PC-9 (cell line): ENCODE measurements at regions not wholly inside any gene's neighbourhood (a gene's known extent, or its start where the extent isn't known, plus 50 kb on each side); places are given as distances from the start of the nearest gene placed in this dataset.

Source experiments
- CTCF ChIP-seq: fragments of 200-600 bp; sonication (generic); conservative IDR thresholded peaks from 2 replicates; pipeline ENCODE4 v1.6.1; 2017; ENCODE audit warnings: mixed run types, antibody characterized with exemption, mild to moderate bottlenecking, moderate library complexity
- EZH2 ChIP-seq: fragments of 200-600 bp; sonication (generic); IDR thresholded peaks from 2 replicates; pipeline ENCODE4 v1.8.0; 2017; ENCODE audit warnings: antibody characterized with exemption, low read depth

GRCh38 chr7:109215341-109215740 lies 645.7 kb downstream of the DNAJB9 start:
- TF ChIP-seq EZH2 (no peak), CTCF (no peak)
